ENCODE measurements at regions not wholly inside any gene's neighbourhood (a gene's known extent, or its start where the extent isn't known, plus 50 kb on each side); places are given as distances from the start of the nearest gene placed in this dataset.

DNA sequence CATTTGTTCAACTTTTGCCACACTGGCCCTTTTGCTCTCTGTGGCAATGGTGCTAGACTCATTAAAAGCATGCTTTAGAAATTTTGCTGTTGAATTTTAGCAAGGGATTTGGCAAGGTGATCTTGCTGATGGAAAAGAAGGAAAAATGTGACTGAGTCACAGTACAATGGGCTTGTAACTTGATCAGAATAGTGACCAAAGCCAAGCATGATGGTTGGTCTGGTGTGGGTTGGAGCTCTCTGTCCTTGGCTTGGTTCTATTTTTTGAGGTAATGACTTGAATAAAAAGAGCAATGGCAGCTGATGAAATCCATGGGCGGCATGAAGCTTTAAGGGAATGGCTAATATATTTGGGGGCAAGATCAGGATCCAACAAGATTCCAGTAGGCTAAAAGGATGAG, 114.4 kb upstream of the ZNF366 start:
- no peak for TF ChIP-seq DMBX1 (CRISPR knock-in tag; IDR thresholded peaks at IDR 0.05; ENCODE audit: borderline replicate concordance)
- no peak for TF ChIP-seq POLR2G (IDR thresholded peaks at IDR 0.05; ENCODE audit: low read depth, low read length)
- TF ChIP-seq ZSCAN29 (IDR thresholded peaks at IDR 0.05), result no peak
- TF ChIP-seq ZNF699 (CRISPR knock-in tag; IDR thresholded peaks at IDR 0.05; ENCODE audit: insufficient replicate concordance), result no peak
- TF ChIP-seq POLR2B (IDR thresholded peaks at IDR 0.05; ENCODE audit: low read depth, partially characterized antibody), result no peak
- no peak for TF ChIP-seq GMEB1 (CRISPR knock-in tag; IDR thresholded peaks at IDR 0.05)
- no peak for TF ChIP-seq ZBED1 (IDR thresholded peaks at IDR 0.05)
- TF ChIP-seq MEF2D (tag; conservative IDR thresholded peaks at IDR 0.05; ENCODE audit: low read depth), result no peak
- TF ChIP-seq ZNF232 (CRISPR knock-in tag; IDR thresholded peaks at IDR 0.05), result no peak
- H2AFZ ChIP-seq (ENCODE audit: low read depth, low read length), result no peak overlapping the region
- BruUV-seq (replicated peaks), result no TSS peak
- no peak overlapping the region for H3K4me3 ChIP-seq
- H4K20me1 ChIP-seq (replicated peaks; ENCODE audit: control insufficient read depth, insufficient read depth, low read length), result no peaks in the 10 kb centered on the region
- ChIA-PET POLR2A (interaction anchor here (0.8 to 2.5 kb wide), 3 partner anchors 9 to 563 kb away, joined by 3 to 11 read pairs (median 4); no protein-coding TSS in a partner anchor), CTCF (ENCODE audit: low intra/inter-chr PET ratio) (no interaction called here)
- H3K9ac ChIP-seq (ENCODE audit: insufficient read depth in 1 of 2, low read depth in 2 of 2, low read length in 2 of 2), result no peak overlapping the region
- H3K36me3 ChIP-seq (ENCODE audit: control insufficient read depth, insufficient read depth, low read length), result no peaks in the 10 kb centered on the region
- DNase-seq (ENCODE audit: extremely low read depth in 1 of 4, low spot score in 3 of 4) (no peak), ATAC-seq (no peak), FAIRE-seq (no peak)
- no peaks in the 10 kb centered on the region for H3K27me3 ChIP-seq (ENCODE audit: control insufficient read depth in 2 of 2, insufficient read depth in 2 of 2, low read length in 2 of 2)
- WGBS (ENCODE audit: insufficient coverage, low coverage, missing lambda C conversion rate), result 13% methylated on average over 1 of the region's 1 CpG
- H3K9me3 ChIP-seq (replicated peaks; ENCODE audit: control insufficient read depth, insufficient read depth, low read depth, low read length), result no peaks in the 10 kb centered on the region
- in situ Hi-C loops (cut with MboI) (no loop called here), intact Hi-C loops (cut with micrococcal nuclease) (no loop called here)
- no peak overlapping the region for H3K27ac ChIP-seq (ENCODE audit: extremely low read depth, low read depth, low read length)
- no peak overlapping the region for H3K4me2 ChIP-seq (ENCODE audit: insufficient read depth, low read length)
- no peaks in the 10 kb centered on the region; a peak in 1 of 5 replicates for H3K4me1 ChIP-seq (replicated peaks in 1 of 2; ENCODE audit: control insufficient read depth in 2 of 2, insufficient read depth in 2 of 2, low read length in 2 of 2)
- H3K9me1 ChIP-seq (ENCODE audit: control insufficient read depth, insufficient read depth, low read length), result no peaks in the 10 kb centered on the region
- no peaks in the 10 kb centered on the region for H3K79me2 ChIP-seq (ENCODE audit: control insufficient read depth, insufficient read depth, low read length)
